ENCODE measurements at regions not wholly inside any gene's neighbourhood (a gene's known extent, or its start where the extent isn't known, plus 50 kb on each side); places are given as distances from the start of the nearest gene placed in this dataset.

DNA sequence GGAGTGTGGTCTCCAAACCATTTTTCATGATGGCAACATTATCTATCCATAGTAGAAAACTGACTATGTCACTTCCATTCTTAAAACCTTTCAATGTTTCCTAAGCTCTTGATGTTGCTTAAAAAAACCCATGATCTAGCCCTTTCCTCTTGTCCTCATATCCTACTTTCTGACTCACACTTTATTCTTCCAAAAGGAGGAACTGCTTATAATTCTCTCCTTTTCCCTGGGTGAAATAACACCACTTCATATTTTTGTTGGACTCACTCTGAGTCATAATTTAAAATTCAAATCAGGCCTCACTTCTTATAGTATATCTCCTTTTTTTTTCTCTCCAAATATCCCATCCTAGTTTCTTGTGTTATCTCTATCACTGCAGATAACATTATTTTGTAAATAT is 513.9 kb downstream of the MAN2A1 start:
- TF ChIP-seq POLR2AphosphoS5 (IDR thresholded peaks at IDR 0.05; ENCODE audit: insufficient read depth, low read depth, low read length) (no peak), EZH2 (IDR thresholded peaks at IDR 0.05; ENCODE audit: borderline replicate concordance, low read depth, low read length, severe bottlenecking) (no peak), JUN (IDR thresholded peaks at IDR 0.05; ENCODE audit: borderline replicate concordance, insufficient read depth, insufficient read length, low read depth) (no peak), MYC (IDR thresholded peaks at IDR 0.05; ENCODE audit: low read depth, low read length) (no peak)
- TF ChIP-seq, protein P1, sequence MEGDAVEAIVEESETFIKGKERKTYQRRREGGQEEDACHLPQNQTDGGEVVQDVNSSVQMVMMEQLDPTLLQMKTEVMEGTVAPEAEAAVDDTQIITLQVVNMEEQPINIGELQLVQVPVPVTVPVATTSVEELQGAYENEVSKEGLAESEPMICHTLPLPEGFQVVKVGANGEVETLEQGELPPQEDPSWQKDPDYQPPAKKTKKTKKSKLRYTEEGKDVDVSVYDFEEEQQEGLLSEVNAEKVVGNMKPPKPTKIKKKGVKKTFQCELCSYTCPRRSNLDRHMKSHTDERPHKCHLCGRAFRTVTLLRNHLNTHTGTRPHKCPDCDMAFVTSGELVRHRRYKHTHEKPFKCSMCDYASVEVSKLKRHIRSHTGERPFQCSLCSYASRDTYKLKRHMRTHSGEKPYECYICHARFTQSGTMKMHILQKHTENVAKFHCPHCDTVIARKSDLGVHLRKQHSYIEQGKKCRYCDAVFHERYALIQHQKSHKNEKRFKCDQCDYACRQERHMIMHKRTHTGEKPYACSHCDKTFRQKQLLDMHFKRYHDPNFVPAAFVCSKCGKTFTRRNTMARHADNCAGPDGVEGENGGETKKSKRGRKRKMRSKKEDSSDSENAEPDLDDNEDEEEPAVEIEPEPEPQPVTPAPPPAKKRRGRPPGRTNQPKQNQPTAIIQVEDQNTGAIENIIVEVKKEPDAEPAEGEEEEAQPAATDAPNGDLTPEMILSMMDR (IDR thresholded peaks at IDR 0.05; ENCODE audit: extremely low read depth in 1 of 2, insufficient read depth in 1 of 2, low read depth in 1 of 2, low read length in 2 of 2) = no peak
- TF ChIP-seq, protein P2, sequence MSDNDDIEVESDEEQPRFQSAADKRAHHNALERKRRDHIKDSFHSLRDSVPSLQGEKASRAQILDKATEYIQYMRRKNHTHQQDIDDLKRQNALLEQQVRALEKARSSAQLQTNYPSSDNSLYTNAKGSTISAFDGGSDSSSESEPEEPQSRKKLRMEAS (IDR thresholded peaks at IDR 0.05; ENCODE audit: insufficient read depth, insufficient read length) = no peak

Measured in endothelial cell of umbilical vein (primary cell).